ENCODE measurements at regions not wholly inside any gene's neighbourhood (a gene's known extent, or its start where the extent isn't known, plus 50 kb on each side); places are given as distances from the start of the nearest gene placed in this dataset.

GRCh38 chr6:47917811-47918210 lies 136.0 kb downstream of the OPN5 start:
- no peak for DNase-seq (ENCODE audit: low read depth)
- no peak overlapping the region for H3K4me3 ChIP-seq (ENCODE audit: low read depth, low read length)
- no peak for TF ChIP-seq CTCF (IDR thresholded peaks at IDR 0.05; ENCODE audit: insufficient read depth, low read depth, low read length)

- no peak for DNase-seq (ENCODE audit: low read depth)
- no peak overlapping the region for H3K4me3 ChIP-seq (ENCODE audit: low read depth, low read length)
- TF ChIP-seq CTCF (IDR thresholded peaks at IDR 0.05; ENCODE audit: insufficient read depth, low read depth, low read length) = no peak
Measured at GRCh38 chr6:47917202-47917601, 135.4 kb downstream of the OPN5 start.

GRCh38 chr6:47915017-47915416 lies 133.2 kb downstream of the OPN5 start:
- no peak overlapping the region for H3K4me3 ChIP-seq (ENCODE audit: low read depth, low read length)
- no peak for DNase-seq (ENCODE audit: low read depth)
- TF ChIP-seq CTCF (IDR thresholded peaks at IDR 0.05; ENCODE audit: insufficient read depth, low read depth, low read length) = no peak

- no peak overlapping the region for H3K4me3 ChIP-seq (ENCODE audit: low read depth, low read length)
- no peak for TF ChIP-seq CTCF (IDR thresholded peaks at IDR 0.05; ENCODE audit: insufficient read depth, low read depth, low read length)
- no peak for DNase-seq (ENCODE audit: low read depth)
Measured at GRCh38 chr6:47908271-47908670, 126.4 kb downstream of the OPN5 start.

GRCh38 chr6:47905717-47906116 lies 123.9 kb downstream of the OPN5 start:
- no peak overlapping the region for H3K4me3 ChIP-seq (ENCODE audit: low read depth, low read length)
- no peak for TF ChIP-seq CTCF (IDR thresholded peaks at IDR 0.05; ENCODE audit: insufficient read depth, low read depth, low read length)
- no peak for DNase-seq (ENCODE audit: low read depth)

- peak; percentile 44 for DNase-seq (ENCODE audit: low read depth)
- no peak overlapping the region for H3K4me3 ChIP-seq (ENCODE audit: low read depth, low read length)
- no peak for TF ChIP-seq CTCF (IDR thresholded peaks at IDR 0.05; ENCODE audit: insufficient read depth, low read depth, low read length)
Measured at GRCh38 chr6:47897247-47897646, 115.4 kb downstream of the OPN5 start.

- no peak for TF ChIP-seq CTCF (IDR thresholded peaks at IDR 0.05; ENCODE audit: insufficient read depth, low read depth, low read length)
- H3K4me3 ChIP-seq (ENCODE audit: low read depth, low read length) = no peak overlapping the region
- no peak for DNase-seq (ENCODE audit: low read depth)
Measured at GRCh38 chr6:47890326-47890875, 108.6 kb downstream of the OPN5 start.

All from fibroblast of villous mesenchyme (primary cell).